ENCODE measurements at regions not wholly inside any gene's neighbourhood (a gene's known extent, or its start where the extent isn't known, plus 50 kb on each side); places are given as distances from the start of the nearest gene placed in this dataset.

GRCh38 chr14:42173206-42173605 lies 566.5 kb downstream of the LRFN5 start:
- H3K27me3 ChIP-seq (ENCODE audit: control insufficient read depth, insufficient read depth, low read length): no peaks in the 10 kb centered on the region
- no peak overlapping the region for H3K4me2 ChIP-seq (ENCODE audit: low read length)
- no peak overlapping the region for H3K9ac ChIP-seq (ENCODE audit: low read depth, low read length)
- no peaks in the 10 kb centered on the region for H3K4me1 ChIP-seq (ENCODE audit: control insufficient read depth, insufficient read depth, low read length)
- no peak overlapping the region for H3K4me3 ChIP-seq (ENCODE audit: low read length)
- H3K36me3 ChIP-seq (ENCODE audit: insufficient read depth, low read length): no peaks in the 10 kb centered on the region
- H3K9me3 ChIP-seq (replicated peaks; ENCODE audit: low read length): no peaks in the 10 kb centered on the region

- no peak overlapping the region for H3K4me3 ChIP-seq (ENCODE audit: low read length)
- no peak overlapping the region for H3K9ac ChIP-seq (ENCODE audit: low read depth, low read length)
- no peaks in the 10 kb centered on the region for H3K4me1 ChIP-seq (ENCODE audit: control insufficient read depth, insufficient read depth, low read length)
- H3K9me3 ChIP-seq (replicated peaks; ENCODE audit: low read length): no peaks in the 10 kb centered on the region
- H3K4me2 ChIP-seq (ENCODE audit: low read length): no peak overlapping the region
- no peaks in the 10 kb centered on the region for H3K27me3 ChIP-seq (ENCODE audit: control insufficient read depth, insufficient read depth, low read length)
- H3K36me3 ChIP-seq (ENCODE audit: insufficient read depth, low read length): no peaks in the 10 kb centered on the region
Measured at GRCh38 chr14:42172304-42172703, 565.6 kb downstream of the LRFN5 start.

- no peaks in the 10 kb centered on the region for H3K36me3 ChIP-seq (ENCODE audit: insufficient read depth, low read length)
- H3K4me3 ChIP-seq (ENCODE audit: low read length): no peak overlapping the region
Measured at GRCh38 chr14:42163136-42163535, 556.5 kb downstream of the LRFN5 start.

GRCh38 chr14:42159138-42159537 lies 552.5 kb downstream of the LRFN5 start:
- H3K4me2 ChIP-seq (ENCODE audit: low read length): no peak overlapping the region
- H3K27me3 ChIP-seq (ENCODE audit: control insufficient read depth, insufficient read depth, low read length): no peaks in the 10 kb centered on the region
- no peaks in the 10 kb centered on the region for H3K4me1 ChIP-seq (ENCODE audit: control insufficient read depth, insufficient read depth, low read length)
- no peak overlapping the region for H3K9ac ChIP-seq (ENCODE audit: low read depth, low read length)
- H3K9me3 ChIP-seq (replicated peaks; ENCODE audit: low read length): no peaks in the 10 kb centered on the region
- no peak overlapping the region for H3K4me3 ChIP-seq (ENCODE audit: low read length)
- H3K36me3 ChIP-seq (ENCODE audit: insufficient read depth, low read length): no peaks in the 10 kb centered on the region

More at GRCh38 chr14:42163136-42163535, 556.5 kb downstream of the LRFN5 start:
- Histone ChIP-seq H3K9ac (ENCODE audit: low read depth, low read length) (no peak overlapping the region), H3K9me3 (replicated peaks; ENCODE audit: low read length) (no peaks in the 10 kb centered on the region), H3K27me3 (ENCODE audit: control insufficient read depth, insufficient read depth, low read length) (no peaks in the 10 kb centered on the region), H3K4me2 (ENCODE audit: low read length) (no peak overlapping the region), H3K4me1 (ENCODE audit: control insufficient read depth, insufficient read depth, low read length) (no peaks in the 10 kb centered on the region)

DNA sequence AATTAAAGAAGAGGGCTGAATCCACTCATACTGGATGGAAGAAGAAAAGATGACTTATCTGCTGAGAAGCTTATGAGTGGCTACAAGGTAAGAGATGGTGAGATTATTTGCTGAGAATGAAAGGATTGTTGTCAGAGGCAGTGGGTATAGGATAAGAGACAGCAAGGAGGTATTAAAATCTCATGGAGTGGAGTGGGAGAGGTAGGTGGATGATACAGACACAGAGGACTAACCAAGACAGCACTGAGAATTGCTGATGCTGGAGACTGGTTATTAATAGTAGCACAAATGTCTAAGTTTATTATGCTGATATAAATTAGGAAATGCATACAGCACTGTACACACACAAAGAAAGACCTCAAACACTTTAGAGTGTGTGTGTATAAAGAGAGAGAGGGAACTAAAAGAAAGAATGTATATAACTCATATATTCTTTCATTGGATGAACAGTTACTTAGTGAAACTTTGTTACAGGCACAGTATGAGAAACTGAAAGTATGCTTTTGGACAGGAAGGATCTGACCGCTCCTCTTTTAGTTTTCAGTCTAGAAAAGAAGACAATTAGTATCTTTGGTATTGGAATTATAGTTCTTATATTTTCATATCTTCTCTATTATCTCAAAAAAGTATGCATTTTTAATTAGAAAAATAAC lies 543.1 kb downstream of the LRFN5 start:
- no peaks in the 10 kb centered on the region for H3K9me3 ChIP-seq (replicated peaks; ENCODE audit: low read length)
- no peak overlapping the region for H3K4me2 ChIP-seq (ENCODE audit: low read length)
- no peaks in the 10 kb centered on the region for H3K4me1 ChIP-seq (ENCODE audit: control insufficient read depth, insufficient read depth, low read length)
- H3K9ac ChIP-seq (ENCODE audit: low read depth, low read length): no peak overlapping the region
- H3K36me3 ChIP-seq (ENCODE audit: insufficient read depth, low read length): no peaks in the 10 kb centered on the region
- H3K27me3 ChIP-seq (ENCODE audit: control insufficient read depth, insufficient read depth, low read length): no peaks in the 10 kb centered on the region
- H3K4me3 ChIP-seq (ENCODE audit: low read length): no peak overlapping the region

DNA sequence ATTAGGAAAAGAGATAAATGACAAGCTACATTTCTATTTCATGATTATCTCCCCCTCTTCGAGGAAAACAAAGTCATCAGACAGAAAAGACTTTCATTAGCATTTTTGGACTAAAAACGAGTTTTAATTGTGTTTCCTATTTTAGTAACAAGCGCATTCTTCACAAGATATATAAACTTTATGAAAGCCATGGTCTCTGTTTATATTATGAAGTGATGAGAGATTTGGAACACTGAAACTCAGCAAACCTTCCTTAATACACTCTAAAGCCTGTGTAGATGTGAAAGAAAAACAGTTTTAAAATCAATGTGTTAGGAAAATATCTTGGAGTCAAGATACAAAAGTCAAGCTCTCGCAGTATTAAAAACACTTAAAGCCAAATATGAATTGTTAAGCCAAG lies 539.1 kb downstream of the LRFN5 start:
- Histone ChIP-seq H3K27me3 (ENCODE audit: control insufficient read depth, insufficient read depth, low read length) (no peaks in the 10 kb centered on the region), H3K4me1 (ENCODE audit: control insufficient read depth, insufficient read depth, low read length) (peaks cover 10% of the 10 kb centered on the region), H3K4me3 (ENCODE audit: low read length) (no peak overlapping the region), H3K36me3 (ENCODE audit: insufficient read depth, low read length) (no peaks in the 10 kb centered on the region), H3K4me2 (ENCODE audit: low read length) (no peak overlapping the region), H3K9me3 (replicated peaks; ENCODE audit: low read length) (no peaks in the 10 kb centered on the region), H3K9ac (ENCODE audit: low read depth, low read length) (no peak overlapping the region)

DNA sequence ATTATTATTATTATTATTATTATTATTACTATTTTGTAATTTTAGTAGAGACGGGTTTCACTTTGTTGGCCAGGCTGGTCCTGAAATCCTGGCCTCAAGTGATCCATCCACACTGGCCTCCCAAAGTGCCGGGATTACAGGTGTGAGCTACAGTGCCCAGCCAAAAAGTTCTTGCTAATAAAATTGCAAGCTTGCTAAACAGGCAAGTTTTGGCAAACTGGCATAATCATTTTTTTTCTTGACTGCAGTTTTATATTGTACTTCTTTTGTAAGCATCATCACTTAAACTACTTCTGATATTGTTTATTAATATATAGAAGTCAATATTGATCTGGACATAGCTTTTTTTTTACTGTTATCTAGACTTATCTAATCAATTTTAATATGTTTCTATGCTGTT lies 536.4 kb downstream of the LRFN5 start:
- no peaks in the 10 kb centered on the region for H3K36me3 ChIP-seq (ENCODE audit: insufficient read depth, low read length)
- H3K9ac ChIP-seq (ENCODE audit: low read depth, low read length): no peak overlapping the region

GRCh38 chr14:42141328-42141727 lies 534.7 kb downstream of the LRFN5 start:
- Histone ChIP-seq H3K4me2 (ENCODE audit: low read length) (no peak overlapping the region), H3K9me3 (replicated peaks; ENCODE audit: low read length) (no peaks in the 10 kb centered on the region), H3K9ac (ENCODE audit: low read depth, low read length) (no peak overlapping the region), H3K36me3 (ENCODE audit: insufficient read depth, low read length) (no peaks in the 10 kb centered on the region), H3K27me3 (ENCODE audit: control insufficient read depth, insufficient read depth, low read length) (no peaks in the 10 kb centered on the region), H3K4me3 (ENCODE audit: low read length) (no peak overlapping the region), H3K4me1 (ENCODE audit: control insufficient read depth, insufficient read depth, low read length) (peaks cover 19% of the 10 kb centered on the region)

More for the DNA sequence above, 536.4 kb downstream of the LRFN5 start:
- Histone ChIP-seq H3K27me3 (ENCODE audit: control insufficient read depth, insufficient read depth, low read length) (no peaks in the 10 kb centered on the region), H3K4me2 (ENCODE audit: low read length) (no peak overlapping the region), H3K4me1 (ENCODE audit: control insufficient read depth, insufficient read depth, low read length) (peaks cover 19% of the 10 kb centered on the region), H3K4me3 (ENCODE audit: low read length) (no peak overlapping the region), H3K9me3 (replicated peaks; ENCODE audit: low read length) (no peaks in the 10 kb centered on the region)

DNA sequence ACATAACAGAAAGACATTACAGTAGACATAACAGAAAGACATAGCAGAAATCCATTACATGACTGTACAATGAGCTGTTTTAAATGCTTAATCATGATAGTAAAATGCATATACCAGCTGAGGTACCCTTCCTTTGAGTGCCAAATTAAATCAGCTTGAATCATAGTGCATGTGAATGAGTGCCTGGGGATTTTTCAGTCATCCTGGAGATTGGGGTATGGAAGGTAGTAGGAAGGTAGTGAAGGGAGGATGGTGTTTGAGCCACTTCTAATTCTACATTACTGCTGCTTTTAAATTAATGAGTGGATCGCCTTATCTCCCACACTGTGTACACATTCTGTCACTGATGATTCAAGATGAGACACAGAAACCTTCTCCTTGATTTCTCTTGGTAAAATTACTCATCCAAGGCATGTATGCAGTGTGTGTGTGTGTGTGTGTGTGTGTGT lies 534.2 kb downstream of the LRFN5 start:
- Histone ChIP-seq H3K36me3 (ENCODE audit: insufficient read depth, low read length) (no peaks in the 10 kb centered on the region), H3K4me1 (ENCODE audit: control insufficient read depth, insufficient read depth, low read length) (peaks cover 19% of the 10 kb centered on the region), H3K9ac (ENCODE audit: low read depth, low read length) (no peak overlapping the region), H3K4me2 (ENCODE audit: low read length) (peak overlapping the region; percentile 66), H3K9me3 (replicated peaks; ENCODE audit: low read length) (no peaks in the 10 kb centered on the region), H3K27me3 (ENCODE audit: control insufficient read depth, insufficient read depth, low read length) (no peaks in the 10 kb centered on the region), H3K4me3 (ENCODE audit: low read length) (peak overlapping the region; percentile 7)

DNA sequence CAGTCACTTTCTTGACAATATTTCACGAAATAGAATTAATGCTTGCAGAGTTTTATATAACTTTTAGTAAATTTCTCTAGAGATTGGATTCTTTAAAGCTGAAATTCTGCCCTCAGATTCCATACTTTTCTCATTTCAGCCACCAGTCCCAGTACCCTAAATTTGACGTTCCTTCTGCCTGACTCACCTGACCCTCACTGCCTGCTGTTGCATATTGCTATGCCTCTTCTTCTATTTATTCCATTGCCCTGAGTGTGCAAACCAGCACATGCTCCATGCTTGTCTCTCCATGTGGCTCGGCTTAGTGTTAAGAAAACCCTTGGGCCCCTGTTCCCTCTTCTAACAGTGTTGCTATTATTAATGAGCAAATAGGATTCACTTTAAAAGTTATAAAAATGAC lies 533.3 kb downstream of the LRFN5 start:
- H3K9me3 ChIP-seq (replicated peaks; ENCODE audit: low read length): no peaks in the 10 kb centered on the region
- H3K36me3 ChIP-seq (ENCODE audit: insufficient read depth, low read length): no peaks in the 10 kb centered on the region
- H3K4me1 ChIP-seq (ENCODE audit: control insufficient read depth, insufficient read depth, low read length): peaks cover 19% of the 10 kb centered on the region
- no peak overlapping the region for H3K4me2 ChIP-seq (ENCODE audit: low read length)
- no peak overlapping the region for H3K4me3 ChIP-seq (ENCODE audit: low read length)
- no peaks in the 10 kb centered on the region for H3K27me3 ChIP-seq (ENCODE audit: control insufficient read depth, insufficient read depth, low read length)
- H3K9ac ChIP-seq (ENCODE audit: low read depth, low read length): no peak overlapping the region

GRCh38 chr14:42138406-42138805 lies 531.7 kb downstream of the LRFN5 start:
- no peaks in the 10 kb centered on the region for H3K27me3 ChIP-seq (ENCODE audit: control insufficient read depth, insufficient read depth, low read length)
- H3K9ac ChIP-seq (ENCODE audit: low read depth, low read length): no peak overlapping the region
- peaks cover 19% of the 10 kb centered on the region for H3K4me1 ChIP-seq (ENCODE audit: control insufficient read depth, insufficient read depth, low read length)
- no peaks in the 10 kb centered on the region for H3K36me3 ChIP-seq (ENCODE audit: insufficient read depth, low read length)
- H3K9me3 ChIP-seq (replicated peaks; ENCODE audit: low read length): no peaks in the 10 kb centered on the region
- no peak overlapping the region for H3K4me2 ChIP-seq (ENCODE audit: low read length)
- no peak overlapping the region for H3K4me3 ChIP-seq (ENCODE audit: low read length)

GRCh38 chr14:42130815-42131214 lies 524.1 kb downstream of the LRFN5 start:
- H3K27me3 ChIP-seq (ENCODE audit: control insufficient read depth, insufficient read depth, low read length): no peaks in the 10 kb centered on the region
- no peaks in the 10 kb centered on the region for H3K36me3 ChIP-seq (ENCODE audit: insufficient read depth, low read length)
- H3K4me1 ChIP-seq (ENCODE audit: control insufficient read depth, insufficient read depth, low read length): no peaks in the 10 kb centered on the region
- no peak overlapping the region for H3K4me2 ChIP-seq (ENCODE audit: low read length)
- H3K9me3 ChIP-seq (replicated peaks; ENCODE audit: low read length): no peaks in the 10 kb centered on the region
- no peak overlapping the region for H3K4me3 ChIP-seq (ENCODE audit: low read length)
- H3K9ac ChIP-seq (ENCODE audit: low read depth, low read length): no peak overlapping the region
